MM.1S (cell line): ENCODE measurements at regions not wholly inside any gene's neighbourhood (a gene's known extent, or its start where the extent isn't known, plus 50 kb on each side); places are given as distances from the start of the nearest gene placed in this dataset.

Experiments used
- CTCF ChIP-seq: fragments of 300-600 bp; sonication (generic); IDR thresholded peaks from 2 replicates; pipeline ENCODE4 v1.5.1; 2016; ENCODE audit warnings: antibody characterized with exemption, low read length, mixed read lengths
- EZH2 ChIP-seq: fragments of 300-600 bp; sonication (generic); optimal IDR thresholded peaks from 2 replicates; pipeline ENCODE3; 2017; ENCODE audit warnings: low read depth, mild to moderate bottlenecking, antibody characterized with exemption, low read length, mixed read lengths
- EZH2phosphoT487 ChIP-seq: fragments of 300-600 bp; sonication (generic); IDR thresholded peaks from 2 replicates; pipeline ENCODE4 v1.6.1; 2018; ENCODE audit warnings: antibody characterized with exemption, low read length

GRCh38 chr5:163185315-163185714 lies 252.1 kb upstream of the CCNG1 start:
- TF ChIP-seq EZH2 (no peak), CTCF (no peak), EZH2phosphoT487 (no peak)
